ENCODE measurements at regions not wholly inside any gene's neighbourhood (a gene's known extent, or its start where the extent isn't known, plus 50 kb on each side); places are given as distances from the start of the nearest gene placed in this dataset.

GRCh38 chr1:82462366-82462765, 661.6 kb downstream of the ADGRL2 start:
- no peak for DNase-seq

- no peak for DNase-seq
These were observed 654.6 kb downstream of the ADGRL2 start for GRCh38 chr1:82455342-82455741.

- no peak for DNase-seq
These were observed 653.7 kb downstream of the ADGRL2 start for GRCh38 chr1:82454431-82454830.

- no peak for DNase-seq
These were observed 652.9 kb downstream of the ADGRL2 start for GRCh38 chr1:82453511-82454185.

- no peak for DNase-seq
These were observed 651.4 kb downstream of the ADGRL2 start for GRCh38 chr1:82452096-82452495.

GRCh38 chr1:82451191-82451590, 650.5 kb downstream of the ADGRL2 start:
- DNase-seq, result no peak

- DNase-seq, result no peak
These were observed 648.8 kb downstream of the ADGRL2 start for GRCh38 chr1:82449506-82450057.

GRCh38 chr1:82446955-82447354, 646.2 kb downstream of the ADGRL2 start:
- no peak for DNase-seq

GRCh38 chr1:82446236-82446635, 645.5 kb downstream of the ADGRL2 start:
- DNase-seq, result no peak

- no peak for DNase-seq
These were observed 645.1 kb downstream of the ADGRL2 start for GRCh38 chr1:82445827-82446226.

GRCh38 chr1:82445132-82445531, 644.4 kb downstream of the ADGRL2 start:
- no peak for DNase-seq

- DNase-seq, result no peak
These were observed 640.7 kb downstream of the ADGRL2 start for GRCh38 chr1:82441402-82441801.

- no peak for DNase-seq
These were observed 622.6 kb downstream of the ADGRL2 start for GRCh38 chr1:82423174-82423815.

- no peak for DNase-seq
These were observed 621.0 kb downstream of the ADGRL2 start for GRCh38 chr1:82421782-82422181.

- no peak for DNase-seq
These were observed 619.9 kb downstream of the ADGRL2 start for GRCh38 chr1:82420584-82420983.

GRCh38 chr1:82411605-82412004, 610.9 kb downstream of the ADGRL2 start:
- DNase-seq, result no peak

GRCh38 chr1:82405333-82405732, 604.6 kb downstream of the ADGRL2 start:
- DNase-seq, result no peak

GRCh38 chr1:82401116-82401515, 600.4 kb downstream of the ADGRL2 start:
- DNase-seq, result no peak

- DNase-seq, result no peak
These were observed 599.8 kb downstream of the ADGRL2 start for GRCh38 chr1:82400521-82400920.

GRCh38 chr1:82399093-82399492, 598.4 kb downstream of the ADGRL2 start:
- no peak for DNase-seq

GRCh38 chr1:82398357-82398756, 597.6 kb downstream of the ADGRL2 start:
- no peak for DNase-seq

GRCh38 chr1:82395440-82395839, 594.7 kb downstream of the ADGRL2 start:
- no peak for DNase-seq

GRCh38 chr1:82392946-82393345, 592.2 kb downstream of the ADGRL2 start:
- DNase-seq, result no peak

GRCh38 chr1:82392513-82392912, 591.8 kb downstream of the ADGRL2 start:
- DNase-seq, result no peak

- DNase-seq, result no peak
These were observed 591.0 kb downstream of the ADGRL2 start for GRCh38 chr1:82391712-82392111.
